ENCODE measurements at regions not wholly inside any gene's neighbourhood (a gene's known extent, or its start where the extent isn't known, plus 50 kb on each side); places are given as distances from the start of the nearest gene placed in this dataset.

- TF ChIP-seq CTCF (IDR thresholded peaks at IDR 0.05; ENCODE audit: unreplicated experiment) = no peak
- Mint-ChIP-seq H3K4me1 (ENCODE audit: low read depth) (no peaks in the 10 kb centered on the region), H3K9me3 (ENCODE audit: low read depth) (no peaks in the 10 kb centered on the region), H3K27ac (no peak overlapping the region), H3K27me3 (peaks cover 19% of the 10 kb centered on the region), H3K36me3 (ENCODE audit: insufficient read depth) (no peaks in the 10 kb centered on the region), H3K4me3 (ENCODE audit: low read depth) (no peak overlapping the region)
- DNase-seq (ENCODE audit: low spot score, unreplicated experiment) = no peak
Measured at GRCh38 chr17:55668312-55668920, 54.2 kb downstream of the TMEM100 start.

- H3K27ac Mint-ChIP-seq = no peak overlapping the region
- no peak for DNase-seq (ENCODE audit: low spot score, unreplicated experiment)
- H3K4me3 Mint-ChIP-seq (ENCODE audit: low read depth) = no peak overlapping the region
- no peak for TF ChIP-seq CTCF (IDR thresholded peaks at IDR 0.05; ENCODE audit: unreplicated experiment)
- H3K4me1 Mint-ChIP-seq (ENCODE audit: low read depth) = peaks cover 6% of the 10 kb centered on the region
- H3K9me3 Mint-ChIP-seq (ENCODE audit: low read depth) = peaks cover 3% of the 10 kb centered on the region
- H3K27me3 Mint-ChIP-seq = peaks cover 19% of the 10 kb centered on the region
- no peaks in the 10 kb centered on the region for H3K36me3 Mint-ChIP-seq (ENCODE audit: insufficient read depth)
Measured at GRCh38 chr17:55666806-55667205, 55.9 kb downstream of the TMEM100 start.

GRCh38 chr17:55664287-55664686, 58.4 kb downstream of the TMEM100 start:
- no peak for DNase-seq (ENCODE audit: low spot score, unreplicated experiment)
- Mint-ChIP-seq H3K4me3 (ENCODE audit: low read depth) (no peak overlapping the region), H3K36me3 (ENCODE audit: insufficient read depth) (no peaks in the 10 kb centered on the region), H3K27me3 (peaks cover 13% of the 10 kb centered on the region), H3K9me3 (ENCODE audit: low read depth) (peaks cover 3% of the 10 kb centered on the region), H3K4me1 (ENCODE audit: low read depth) (peaks cover 14% of the 10 kb centered on the region), H3K27ac (no peak overlapping the region)
- no peak for TF ChIP-seq CTCF (IDR thresholded peaks at IDR 0.05; ENCODE audit: unreplicated experiment)

- no peak for DNase-seq (ENCODE audit: low spot score, unreplicated experiment)
- Mint-ChIP-seq H3K4me3 (ENCODE audit: low read depth) (no peak overlapping the region), H3K9me3 (ENCODE audit: low read depth) (peaks cover 3% of the 10 kb centered on the region), H3K4me1 (ENCODE audit: low read depth) (peaks cover 14% of the 10 kb centered on the region), H3K36me3 (ENCODE audit: insufficient read depth) (no peaks in the 10 kb centered on the region), H3K27ac (no peak overlapping the region), H3K27me3 (peaks cover 7% of the 10 kb centered on the region)
- TF ChIP-seq CTCF (IDR thresholded peaks at IDR 0.05; ENCODE audit: unreplicated experiment) = no peak
Measured at GRCh38 chr17:55663400-55663799, 59.3 kb downstream of the TMEM100 start.

- Mint-ChIP-seq H3K4me1 (ENCODE audit: low read depth) (peaks cover 14% of the 10 kb centered on the region), H3K9me3 (ENCODE audit: low read depth) (peaks cover 3% of the 10 kb centered on the region), H3K27ac (peak overlapping the region; percentile 1), H3K4me3 (ENCODE audit: low read depth) (no peak overlapping the region), H3K27me3 (peaks cover 3% of the 10 kb centered on the region), H3K36me3 (ENCODE audit: insufficient read depth) (no peaks in the 10 kb centered on the region)
- no peak for TF ChIP-seq CTCF (IDR thresholded peaks at IDR 0.05; ENCODE audit: unreplicated experiment)
- DNase-seq (ENCODE audit: low spot score, unreplicated experiment) = no peak
Measured at GRCh38 chr17:55661963-55662834, 60.5 kb downstream of the TMEM100 start.

Measured in progenitor cell of endocrine pancreas (in vitro differentiated cells).